GM23338 (cell line): ENCODE measurements at regions not wholly inside any gene's neighbourhood (a gene's known extent, or its start where the extent isn't known, plus 50 kb on each side); places are given as distances from the start of the nearest gene placed in this dataset.

ENCODE experiments used
- ATAC-seq: fragments of 200-7000 bp; cut with Tn5 transposase; 3 replicates; pipeline ENCODE4 v1.9.1; 2020
- DNase-seq: peaks from one replicate; pipeline ENCODE4 v3.0.0-alpha.2; 2015; ENCODE audit warnings: low spot score
- H2AFZ ChIP-seq: fragments of 200-600 bp; sonication (generic); 2 replicates; pipeline ENCODE4 v1.8.0; 2016; ENCODE audit warnings: antibody characterized with exemption, mild to moderate bottlenecking, moderate library complexity
- H3F3A ChIP-seq: fragments of 200-600 bp; sonication (generic); replicated peaks from 2 replicates; pipeline ENCODE4 v1.8.0; 2017; ENCODE audit warnings: antibody characterized with exemption, mixed run types, low read depth
- H3K27ac ChIP-seq: fragments of 200-600 bp; sonication (generic); 2 replicates; pipeline ENCODE4 v1.6.1; 2016; ENCODE audit warnings: low read depth
- H3K27me3 ChIP-seq: fragments of 200-600 bp; sonication (generic); 2 replicates; pipeline ENCODE4 v1.8.0; 2016; ENCODE audit warnings: mild to moderate bottlenecking, mixed run types, moderate library complexity; ENCODE audit not compliant: insufficient read depth
- H3K36me3 ChIP-seq: fragments of 200-600 bp; sonication (generic); 2 replicates; pipeline ENCODE4 v1.8.0; 2016; ENCODE audit warnings: mild to moderate bottlenecking; ENCODE audit not compliant: insufficient read depth
- H3K4me1 ChIP-seq: fragments of 200-600 bp; sonication (generic); 2 replicates; pipeline ENCODE4 v1.8.0; 2016; ENCODE audit warnings: mild to moderate bottlenecking, moderate library complexity; ENCODE audit not compliant: insufficient read depth
- H3K4me2 ChIP-seq: fragments of 200-600 bp; sonication (generic); 2 replicates; pipeline ENCODE4 v1.7.1; 2017; ENCODE audit warnings: mixed run types
- H3K4me3 ChIP-seq: fragments of 200-600 bp; sonication (generic); 2 replicates; pipeline ENCODE4 v1.6.1; 2016; ENCODE audit warnings: mixed run types
- H3K79me2 ChIP-seq: fragments of 200-600 bp; sonication (generic); replicated peaks from 2 replicates; pipeline ENCODE4 v1.8.0; 2017; ENCODE audit warnings: mild to moderate bottlenecking; ENCODE audit not compliant: insufficient read depth
- H3K9me2 ChIP-seq: fragments of 200-600 bp; sonication (generic); 2 replicates; pipeline ENCODE4 v1.8.0; 2017; ENCODE audit not compliant: insufficient read depth
- H4K20me1 ChIP-seq: fragments of 200-600 bp; sonication (generic); replicated peaks from 2 replicates; pipeline ENCODE4 v1.8.0; 2017; ENCODE audit warnings: mild to moderate bottlenecking; ENCODE audit not compliant: insufficient read depth
- H3K27ac Mint-ChIP-seq: 2 replicates; pipeline ENCODE4 v1.8.0; 2020; ENCODE audit warnings: inconsistent platforms, mild to moderate bottlenecking, moderate library complexity, mixed read lengths
- H3K27me3 Mint-ChIP-seq: 3 replicates; pipeline ENCODE4 v1.8.0; 2022; ENCODE audit warnings: low read depth, mild to moderate bottlenecking, moderate library complexity, mixed read lengths, inconsistent platforms; ENCODE audit not compliant: insufficient read depth, poor library complexity
- H3K36me3 Mint-ChIP-seq: 3 replicates; pipeline ENCODE4 v1.8.0; 2021; ENCODE audit warnings: low read depth, mild to moderate bottlenecking, inconsistent platforms, moderate library complexity, mixed read lengths
- H3K4me1 Mint-ChIP-seq: 3 replicates; pipeline ENCODE4 v1.8.0; 2020; ENCODE audit warnings: mild to moderate bottlenecking, inconsistent platforms, mixed read lengths
- H3K4me3 Mint-ChIP-seq: 3 replicates; pipeline ENCODE4 v1.8.0; 2021; ENCODE audit warnings: moderate library complexity, mild to moderate bottlenecking, inconsistent platforms, mixed read lengths
- H3K9me3 Mint-ChIP-seq: 3 replicates; pipeline ENCODE4 v1.8.0; 2020; ENCODE audit warnings: moderate library complexity, mild to moderate bottlenecking, inconsistent platforms, mixed read lengths
- CREB1 ChIP-seq: fragments of 250-450 bp; sonication (Bioruptor Pico); IDR thresholded peaks from 2 replicates; pipeline ENCODE4 v1.5.0; 2020; ENCODE audit warnings: low read depth, mild to moderate bottlenecking, moderate library complexity
- CTCF ChIP-seq, 2 experiments: fragments of 200-600 bp in 1 of 2; sonication (generic) in 1 of 2; conservative IDR thresholded peaks; 2 replicates each; pipeline versions ENCODE4 v1.5.1 to v1.6.1; 2016 to 2017; ENCODE audit warnings: antibody characterized with exemption in 2 of 2, low read depth in 2 of 2, mild to moderate bottlenecking in 2 of 2, moderate library complexity in 1 of 2
- ETS1 ChIP-seq: IDR thresholded peaks from 2 replicates; pipeline ENCODE4 v1.6.1; 2016; ENCODE audit warnings: antibody characterized with exemption
- EZH2phosphoT487 ChIP-seq: fragments of 200-600 bp; sonication (generic); IDR thresholded peaks from one replicate; pipeline ENCODE4 v1.8.1; 2018; ENCODE audit warnings: antibody characterized with exemption; ENCODE audit not compliant: unreplicated experiment
- JUNB ChIP-seq: IDR thresholded peaks from one replicate; pipeline ENCODE4 v1.6.1; 2016; ENCODE audit warnings: antibody characterized with exemption; ENCODE audit not compliant: unreplicated experiment
- POLR2AphosphoS5 ChIP-seq: IDR thresholded peaks from 2 replicates; pipeline ENCODE4 v1.6.1; 2016; ENCODE audit warnings: antibody characterized with exemption, low read depth
- REST ChIP-seq: IDR thresholded peaks from one replicate; pipeline ENCODE4 v1.6.1; 2018; ENCODE audit warnings: antibody characterized with exemption; ENCODE audit not compliant: unreplicated experiment
- STAT1 ChIP-seq: IDR thresholded peaks from one replicate; pipeline ENCODE4 v1.6.1; 2016; ENCODE audit warnings: antibody characterized with exemption; ENCODE audit not compliant: unreplicated experiment
- ZNF114 ChIP-seq: fragments of 250-450 bp; sonication (Bioruptor Pico); IDR thresholded peaks from 2 replicates; pipeline ENCODE4 v1.5.0; 2020; ENCODE audit warnings: mild to moderate bottlenecking, moderate library complexity
- ZNF331 ChIP-seq: fragments of 250-450 bp; sonication (Bioruptor Pico); IDR thresholded peaks from 2 replicates; pipeline ENCODE4 v1.5.0; 2020; ENCODE audit warnings: low read depth, mild to moderate bottlenecking, moderate library complexity
- ZNF462 ChIP-seq: fragments of 250-450 bp; sonication (Bioruptor Pico); IDR thresholded peaks from 2 replicates; pipeline ENCODE4 v1.5.0; 2020; ENCODE audit warnings: mild to moderate bottlenecking, moderate library complexity

GRCh38 chrY:13023607-13024006 lies 118.9 kb downstream of the DDX3Y start (continued):
- TF ChIP-seq CTCF (conservative IDR thresholded peaks at IDR 0.05; ENCODE audit: low read depth in 2 of 2) = no peak
- TF ChIP-seq STAT1 = no peak
- TF ChIP-seq EZH2phosphoT487 = no peak
- TF ChIP-seq JUNB = no peak
- no peak for TF ChIP-seq ETS1

- no peaks in the 10 kb centered on the region for H3K36me3 ChIP-seq
- no peaks in the 10 kb centered on the region for H3F3A ChIP-seq
- H3K4me2 ChIP-seq = no peak overlapping the region
- no peak overlapping the region for H3K27ac ChIP-seq
- H3K9me3 Mint-ChIP-seq = peaks cover 6% of the 10 kb centered on the region; the same call in 2 of the 3 replicates
- no peak for DNase-seq
- no peak overlapping the region for H3K27ac Mint-ChIP-seq
- peaks cover 5% of the 10 kb centered on the region for H3K4me1 ChIP-seq
- H3K9me2 ChIP-seq = no peaks in the 10 kb centered on the region
- peaks cover 3% of the 10 kb centered on the region; the same call in 2 of the 3 replicates for H3K36me3 Mint-ChIP-seq
- H3K4me3 ChIP-seq = no peak overlapping the region
- no peaks in the 10 kb centered on the region for H3K27me3 Mint-ChIP-seq
- no peaks in the 10 kb centered on the region for H4K20me1 ChIP-seq
- no peak overlapping the region for H3K4me3 Mint-ChIP-seq
- H3K79me2 ChIP-seq = no peaks in the 10 kb centered on the region
- H3K4me1 Mint-ChIP-seq = peaks cover 8% of the 10 kb centered on the region; the same call in 2 of the 3 replicates
- H2AFZ ChIP-seq = no peak overlapping the region
- H3K27me3 ChIP-seq = no peaks in the 10 kb centered on the region
- ATAC-seq = no peak
- TF ChIP-seq ETS1 = no peak
- no peak for TF ChIP-seq EZH2phosphoT487
- TF ChIP-seq CREB1 (CRISPR knock-in tag) = no peak
- TF ChIP-seq ZNF331 = no peak
- no peak for TF ChIP-seq POLR2AphosphoS5
- TF ChIP-seq REST = no peak
- TF ChIP-seq ZNF462 (CRISPR knock-in tag) = no peak
- TF ChIP-seq ZNF114 = no peak
These were observed 119.8 kb downstream of the DDX3Y start for GRCh38 chrY:13024447-13024846.
